Inflammatory macrophage treated with lipopolysaccharide for 4 hours (primary cell): ENCODE measurements at regions not wholly inside any gene's neighbourhood (a gene's known extent, or its start where the extent isn't known, plus 50 kb on each side); places are given as distances from the start of the nearest gene placed in this dataset.

ENCODE experiments used
- DNase-seq: peaks from one replicate; pipeline ENCODE4 v3.0.0-alpha.2; 2020

DNA sequence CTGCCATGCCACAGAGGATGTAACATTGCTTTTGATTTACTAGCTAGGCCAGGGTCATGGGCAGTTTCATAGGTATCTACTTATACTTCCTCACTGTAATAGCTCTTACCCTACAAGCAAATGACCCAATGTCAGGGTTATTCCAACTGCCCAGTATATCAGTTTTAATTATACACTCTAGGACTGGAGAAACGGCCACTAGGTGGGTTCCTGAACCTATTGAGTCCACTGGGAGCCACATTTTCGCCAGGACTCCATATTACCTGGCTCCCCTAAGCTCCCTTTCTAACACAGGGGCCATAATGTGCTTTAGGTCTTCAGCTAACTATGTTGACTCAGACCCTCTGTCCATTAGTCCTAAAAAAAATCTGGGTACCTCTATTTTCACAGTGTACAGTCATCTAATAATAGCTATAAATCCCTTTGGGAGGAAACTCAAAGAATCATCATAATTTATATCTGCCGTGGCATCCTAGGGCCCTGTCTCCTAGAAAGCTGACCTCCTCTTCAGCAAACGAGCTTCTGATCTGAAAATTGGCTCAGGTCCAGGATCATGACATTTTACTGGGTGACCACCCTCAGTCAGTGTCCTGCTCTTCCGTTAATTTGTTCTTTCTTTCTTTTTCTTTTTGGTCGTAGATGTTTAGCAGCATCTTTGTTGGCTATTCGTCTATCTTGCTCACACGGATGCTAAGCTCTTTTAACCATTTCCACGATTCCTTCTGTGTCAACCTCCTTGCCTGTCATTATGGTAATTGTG, 244.3 kb downstream of the FAM76B start:
- DNase-seq = no peak

GRCh38 chr11:95544095-95544856, 245.3 kb downstream of the FAM76B start:
- DNase-seq = peak; percentile 44

- no peak for DNase-seq
Observed at GRCh38 chr11:95542868-95543551, 246.6 kb downstream of the FAM76B start.

DNA sequence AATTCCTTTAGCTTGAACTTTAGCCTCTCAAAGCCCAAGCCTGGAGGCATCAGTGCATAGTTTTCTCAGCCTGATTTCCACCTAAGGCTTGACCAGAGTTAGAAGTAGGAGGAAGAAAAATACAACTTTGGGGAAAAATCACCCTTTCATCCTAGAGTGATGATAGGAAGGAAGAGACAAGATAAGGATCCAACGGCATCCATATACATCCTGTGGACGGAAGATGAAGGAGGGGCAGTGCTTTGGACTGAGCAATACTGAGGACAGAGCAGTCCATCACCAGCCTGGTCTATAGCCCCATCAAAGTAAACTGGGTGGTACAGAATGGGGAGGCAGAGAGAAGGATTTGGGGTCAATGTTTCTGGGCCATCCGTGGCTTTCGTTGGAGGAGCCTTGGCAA, 247.9 kb downstream of the FAM76B start:
- no peak for DNase-seq

DNA sequence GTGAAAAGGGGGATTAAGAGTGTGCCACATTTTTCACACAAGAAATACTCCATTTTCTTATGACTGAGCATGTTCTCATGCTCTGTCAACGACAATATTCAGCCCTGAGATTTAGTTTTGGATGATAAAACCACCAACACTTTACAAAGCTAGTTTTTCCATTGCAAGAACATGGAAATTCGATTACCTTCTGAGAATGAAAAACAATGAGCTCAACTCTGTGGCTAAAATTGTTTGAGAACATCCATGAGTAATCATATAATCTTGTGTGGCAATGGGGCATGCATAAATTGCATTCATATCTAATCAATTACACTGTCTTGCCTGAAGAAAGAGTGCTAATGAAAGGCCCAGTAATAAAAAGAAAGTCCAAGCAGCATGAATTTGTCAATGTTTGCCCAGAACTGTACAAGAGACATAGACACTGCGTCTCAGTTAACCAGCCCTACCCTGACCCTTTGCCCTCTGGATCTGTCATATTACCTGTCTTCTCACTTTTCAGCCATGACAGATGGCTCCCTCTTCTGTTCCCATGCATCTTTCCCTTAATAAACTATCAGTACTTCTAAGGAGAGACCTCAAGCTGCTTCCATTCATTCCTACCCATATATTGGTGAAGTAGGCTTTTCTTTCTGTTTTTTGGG, 253.4 kb downstream of the FAM76B start:
- no peak for DNase-seq

DNA sequence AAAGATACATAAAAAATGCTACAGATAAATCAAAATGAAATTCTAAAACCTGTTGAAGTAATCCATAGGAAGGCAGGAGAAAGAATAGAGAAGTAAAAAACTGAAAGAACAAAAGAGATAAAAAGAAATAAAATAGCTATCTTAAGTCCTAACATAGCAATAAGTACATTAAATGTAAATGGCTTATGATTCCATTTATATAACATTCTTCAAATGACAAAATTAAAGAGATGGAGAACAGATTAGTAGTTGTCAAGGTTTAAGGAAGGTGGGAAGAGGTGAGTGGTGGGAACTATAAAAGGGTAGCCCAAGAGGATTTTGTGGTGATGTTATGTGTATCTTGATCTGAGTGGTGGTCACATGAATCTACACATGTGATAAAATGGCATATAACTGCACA, 254.8 kb downstream of the FAM76B start:
- no peak for DNase-seq

DNA sequence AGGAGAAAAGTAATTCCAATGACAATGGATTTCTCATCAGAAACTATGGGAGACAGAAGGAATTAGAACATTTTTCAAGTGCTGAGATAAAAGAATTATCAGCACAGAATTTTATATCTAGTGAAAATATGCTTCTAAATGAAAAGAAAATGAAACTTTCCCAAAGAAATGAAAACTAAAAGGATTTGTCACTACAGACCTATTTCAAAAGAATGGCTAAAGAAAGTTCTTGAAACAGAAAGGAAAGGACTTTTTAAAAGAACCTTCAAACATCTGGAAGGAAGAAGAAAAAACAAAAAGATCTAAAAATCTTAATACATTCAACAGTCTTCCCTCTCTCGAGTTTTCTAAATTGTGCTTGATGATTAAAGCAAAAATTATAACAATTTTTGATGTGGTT, 255.4 kb downstream of the FAM76B start:
- DNase-seq = peak; percentile 61

- peak; percentile 77 for DNase-seq
Observed at GRCh38 chr11:95531116-95531515, 258.5 kb downstream of the FAM76B start.

DNA sequence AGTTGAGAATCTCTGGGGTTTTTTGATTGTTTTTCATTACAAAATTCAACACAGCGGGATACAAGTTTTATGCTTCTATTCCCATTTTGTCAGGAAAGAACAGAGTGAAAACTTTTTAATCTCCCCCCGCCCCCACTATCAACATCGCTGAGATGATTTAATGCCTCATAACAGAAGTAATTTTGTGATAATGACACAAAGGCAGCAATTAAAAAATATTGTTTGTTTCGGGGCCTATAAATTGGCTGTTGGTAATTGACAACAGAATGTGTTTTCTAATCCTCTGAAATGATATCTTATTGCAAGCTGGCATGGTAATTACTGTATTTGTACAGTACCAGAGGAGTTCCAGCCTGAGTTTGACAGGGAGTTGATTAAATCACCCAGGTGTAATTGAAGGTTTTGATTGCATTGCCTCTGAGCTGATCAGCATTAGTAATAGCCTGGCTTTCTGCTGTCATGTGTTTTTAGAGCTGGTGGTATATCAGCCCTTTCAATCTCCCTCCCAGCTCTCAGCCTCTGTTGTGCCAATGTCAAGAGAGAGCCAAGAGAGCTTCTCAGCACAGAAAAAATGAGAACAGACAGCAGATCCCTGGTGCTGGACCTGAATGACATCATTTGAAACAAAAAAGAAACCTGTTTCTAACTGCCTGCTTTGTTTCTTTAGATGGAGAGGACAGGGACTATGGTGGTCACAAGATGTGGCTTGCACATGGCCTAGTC, 265.1 kb downstream of the FAM76B start:
- DNase-seq = no peak

GRCh38 chr11:95522874-95523273, 266.7 kb downstream of the FAM76B start:
- no peak for DNase-seq

DNA sequence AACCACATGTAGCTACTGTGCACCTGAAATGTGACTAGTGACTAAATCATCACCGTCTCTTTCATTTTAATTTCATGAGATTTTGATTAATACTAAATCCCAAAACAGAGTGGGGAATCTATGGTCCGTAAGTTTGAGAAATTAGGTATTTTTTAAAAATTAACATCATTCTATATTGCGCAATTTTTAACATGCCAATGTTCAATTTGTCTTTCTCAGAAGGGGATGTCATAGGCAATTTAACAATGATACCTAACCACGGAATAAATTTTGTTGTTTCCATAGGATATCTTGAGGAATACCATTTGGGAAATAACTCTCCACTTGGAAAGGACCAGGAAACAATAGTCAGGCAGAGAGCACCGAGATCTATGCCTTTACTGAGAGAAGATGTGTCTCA, 267.7 kb downstream of the FAM76B start:
- no peak for DNase-seq

- no peak for DNase-seq
Observed at GRCh38 chr11:95521133-95521542, 268.4 kb downstream of the FAM76B start.

DNA sequence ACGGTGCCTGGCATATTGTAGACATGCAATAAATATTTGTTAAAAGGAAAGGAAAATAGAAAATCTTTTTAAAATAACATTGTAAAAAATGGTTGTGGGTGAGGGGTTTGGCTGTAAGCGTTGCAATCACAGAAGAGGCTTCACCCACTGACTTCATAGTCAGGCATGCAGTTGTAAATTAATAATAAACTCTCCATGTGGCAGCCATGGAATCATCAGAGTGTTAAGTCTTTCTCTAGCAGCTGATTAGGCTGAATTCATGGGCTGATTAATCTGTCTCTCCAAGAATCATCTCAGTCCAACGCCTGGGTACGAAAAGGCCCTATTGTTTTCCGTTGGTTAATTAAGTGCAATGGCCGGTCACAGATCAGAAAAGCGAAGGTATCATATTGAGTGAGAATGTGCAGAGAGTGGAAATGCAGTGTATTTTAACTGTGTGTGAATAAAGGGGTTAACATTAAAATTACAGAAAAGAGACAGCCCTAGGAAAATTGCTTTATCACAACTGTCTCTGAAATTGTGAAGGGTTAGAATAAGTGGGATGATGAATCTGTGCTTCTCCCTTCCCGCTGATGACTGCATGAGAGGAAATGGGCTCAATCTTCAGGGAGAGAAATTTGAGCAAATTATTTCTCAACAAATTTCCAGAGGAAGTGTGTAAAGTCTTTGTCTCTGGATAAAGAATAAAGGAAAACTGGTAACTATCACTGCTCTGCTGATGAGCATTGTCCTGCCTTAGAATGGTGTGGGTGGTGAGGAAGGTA, 269.0 kb downstream of the FAM76B start:
- DNase-seq = peak; percentile 28

- DNase-seq = no peak
Observed at GRCh38 chr11:95519912-95520311, 269.7 kb downstream of the FAM76B start.

DNA sequence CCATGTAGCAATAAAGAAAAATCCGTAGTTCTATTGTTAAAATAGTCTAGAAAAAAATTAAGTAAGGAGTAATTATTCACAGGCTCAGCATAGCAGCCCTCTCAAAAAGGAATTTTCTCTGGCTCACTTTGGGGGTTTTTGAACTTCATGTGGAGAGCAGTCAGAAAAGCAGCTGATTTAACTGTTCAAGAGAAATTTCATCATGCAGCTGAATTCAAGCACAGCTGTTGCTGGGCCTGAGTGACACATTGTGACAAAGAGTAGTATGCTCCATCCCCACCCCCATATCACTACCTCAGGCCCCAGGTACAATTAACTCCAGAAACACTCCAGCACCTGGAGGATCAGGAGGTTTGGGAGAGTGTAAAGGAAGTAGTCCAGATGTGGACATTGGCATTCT, 272.1 kb downstream of the FAM76B start:
- no peak for DNase-seq

- DNase-seq = no peak
Observed at GRCh38 chr11:95516786-95517185, 272.8 kb downstream of the FAM76B start.

DNA sequence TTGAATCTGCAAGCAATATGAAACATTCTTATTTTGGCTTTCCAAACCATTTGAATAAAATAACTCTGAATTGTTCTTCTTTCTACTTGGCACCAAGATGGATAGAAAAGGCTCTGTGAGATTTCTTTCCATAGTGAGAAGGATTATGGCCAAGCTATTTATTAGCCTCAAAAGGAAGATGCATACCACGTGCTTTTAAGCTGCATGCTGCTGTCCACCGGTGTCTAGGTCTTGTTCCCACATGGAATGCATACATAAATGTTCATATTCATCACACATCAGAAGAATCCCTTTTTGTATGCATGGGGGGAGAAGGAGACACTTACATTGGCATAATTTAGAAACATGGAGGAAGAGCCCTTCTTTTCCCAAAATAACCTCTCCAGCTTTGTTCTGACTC, 273.4 kb downstream of the FAM76B start:
- no peak for DNase-seq

DNA sequence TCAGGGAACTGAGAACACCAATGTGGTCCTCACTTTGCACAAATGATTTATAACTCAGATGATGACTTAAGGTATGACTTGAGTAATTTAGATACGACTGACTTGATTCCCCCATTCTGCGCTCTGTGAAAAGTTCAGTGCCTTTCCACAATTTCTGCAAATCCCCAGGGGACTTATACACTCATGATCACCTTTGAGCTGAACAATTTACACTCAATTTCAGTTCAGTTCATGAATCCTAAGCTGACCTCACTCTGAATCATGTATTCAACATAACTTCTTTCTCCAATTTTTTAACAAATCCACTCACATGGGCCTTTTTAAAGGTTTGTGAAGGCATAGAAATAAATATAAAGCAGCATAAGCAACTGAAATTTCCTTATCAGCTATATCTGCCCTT, 274.2 kb downstream of the FAM76B start:
- DNase-seq = no peak

DNA sequence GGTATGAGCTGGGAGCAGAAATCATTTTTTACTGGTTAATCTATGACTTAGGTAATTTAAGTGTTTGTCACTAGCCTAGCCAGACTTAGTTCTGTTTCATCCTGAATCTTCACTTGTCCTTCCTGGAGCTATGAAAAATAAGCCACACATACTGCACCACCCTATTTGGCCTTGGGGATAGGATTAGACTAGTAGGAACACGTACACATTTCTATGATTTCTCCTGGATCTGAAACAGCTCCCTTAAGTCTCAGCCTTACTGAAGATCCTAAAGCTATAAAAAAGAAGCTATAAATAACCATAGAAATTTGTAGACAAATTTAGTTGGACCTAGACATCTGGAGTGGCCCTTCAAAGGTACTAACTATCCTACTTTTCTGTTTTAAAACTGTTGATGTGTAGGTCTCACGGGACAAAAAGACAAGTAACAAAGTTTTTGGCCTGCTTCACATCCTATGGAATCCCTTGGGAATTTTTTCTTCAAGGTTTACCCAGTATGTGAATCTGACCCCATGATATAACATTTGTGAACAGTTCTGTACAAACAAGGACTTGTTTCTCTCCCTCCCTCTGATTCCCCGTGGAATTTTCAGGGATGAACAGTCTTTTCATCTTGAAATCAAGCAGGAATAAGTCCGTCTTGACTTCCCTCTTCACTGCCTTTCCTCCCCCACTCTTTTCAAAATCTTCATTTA, 275.0 kb downstream of the FAM76B start:
- no peak for DNase-seq

DNA sequence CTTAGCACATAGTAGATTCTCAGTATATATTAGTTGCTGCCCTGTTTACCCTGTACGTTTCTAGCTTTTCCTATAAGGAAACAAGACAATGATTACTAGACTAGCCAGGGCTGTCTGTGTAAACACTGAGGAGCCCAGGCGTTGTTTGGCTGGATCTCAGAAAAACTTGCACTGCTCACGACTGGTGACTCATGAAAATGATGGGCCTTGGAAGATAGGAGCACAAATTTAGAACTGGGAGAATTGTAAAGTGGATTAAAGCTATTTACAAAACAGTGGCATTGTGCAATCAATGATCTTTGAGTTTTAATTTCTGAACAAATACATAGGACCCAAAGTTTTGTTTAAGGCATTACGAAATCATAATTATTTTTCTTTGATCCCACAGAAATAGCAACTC, 276.9 kb downstream of the FAM76B start:
- no peak for DNase-seq

DNA sequence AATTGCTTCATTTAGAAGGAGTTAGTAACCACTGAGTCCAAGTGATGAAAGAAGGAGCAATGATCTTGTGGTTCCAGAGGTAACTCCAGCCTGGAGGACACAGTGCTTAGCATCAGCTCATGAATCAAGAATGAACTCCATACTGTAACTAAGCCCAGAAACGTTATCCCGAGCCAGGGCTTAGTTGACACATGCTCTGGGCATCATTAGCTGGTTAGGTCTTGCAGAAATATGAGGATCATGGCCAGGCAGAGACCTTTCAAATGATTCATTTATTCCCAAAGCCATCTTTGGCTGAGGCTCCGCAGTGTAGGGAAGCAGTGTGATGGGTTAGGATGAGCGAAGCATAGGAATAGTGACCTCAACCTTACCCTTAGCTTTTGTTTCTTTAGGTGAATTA, 277.4 kb downstream of the FAM76B start:
- DNase-seq = no peak
